ENCODE measurements at regions not wholly inside any gene's neighbourhood (a gene's known extent, or its start where the extent isn't known, plus 50 kb on each side); places are given as distances from the start of the nearest gene placed in this dataset.

DNA sequence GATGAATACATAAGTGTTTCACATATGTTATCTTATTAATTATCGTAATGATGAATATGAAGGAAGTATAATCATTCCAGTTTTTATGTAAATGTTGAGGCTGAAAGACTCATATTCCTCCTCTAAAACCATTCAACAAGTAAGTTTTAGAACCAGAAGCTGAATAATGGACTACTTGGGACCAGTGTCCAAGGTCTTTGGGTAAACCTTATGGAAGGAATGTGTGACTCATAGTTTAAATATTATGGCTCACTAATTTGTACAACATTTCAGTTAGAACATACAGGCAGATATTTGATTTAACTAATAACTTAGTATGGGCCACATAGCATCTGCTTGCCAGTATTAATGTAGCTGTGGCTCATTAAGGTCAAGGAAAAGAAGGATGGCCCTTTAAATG is 209.6 kb downstream of the TFAP2B start:
- no peaks in the 10 kb centered on the region for H3K9me3 ChIP-seq (ENCODE audit: control insufficient read depth, insufficient read depth, low read depth, low read length)

DNA sequence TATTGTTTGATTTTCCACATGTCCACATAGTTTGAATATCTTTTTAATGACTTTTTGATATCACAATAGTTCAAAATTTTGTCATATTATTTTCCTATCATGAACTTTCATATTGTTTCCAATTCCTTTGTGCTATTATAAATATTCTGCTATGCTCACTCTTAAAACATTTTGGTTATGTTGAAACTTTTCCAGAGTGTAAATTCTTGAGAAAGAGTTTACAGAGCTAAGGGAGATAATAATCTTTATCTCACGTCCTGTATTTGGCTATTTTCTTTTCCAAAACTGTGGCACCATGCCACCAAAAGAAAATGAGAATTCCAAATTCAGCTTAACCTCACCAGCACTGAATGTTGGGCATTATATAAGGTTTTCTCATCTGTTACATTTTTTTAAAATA is 210.9 kb downstream of the TFAP2B start:
- H3K36me3 ChIP-seq (ENCODE audit: control insufficient read depth in 2 of 2, insufficient read depth in 1 of 2, low read length in 2 of 2): no peaks in the 10 kb centered on the region
- H3K4me1 ChIP-seq (ENCODE audit: control insufficient read depth, insufficient read depth, low read length): no peaks in the 10 kb centered on the region
- CTCF ChIA-PET: no interaction called here
- POLR2A ChIA-PET: no interaction called here
- H3K9me3 ChIP-seq (ENCODE audit: control insufficient read depth, insufficient read depth, low read depth, low read length): no peaks in the 10 kb centered on the region
- H3K4me3 ChIP-seq (ENCODE audit: low read depth, low read length): no peak overlapping the region
- H3K27ac ChIP-seq (ENCODE audit: extremely low read depth, low read depth, low read length): no peak overlapping the region
- TF ChIP-seq KLF7 (tag by site-specific recombination; IDR thresholded peaks at IDR 0.05; ENCODE audit: borderline replicate concordance) (no peak), PRDM1 (tag by site-specific recombination; IDR thresholded peaks at IDR 0.05) (no peak), GLI2 (tag by site-specific recombination; IDR thresholded peaks at IDR 0.05; ENCODE audit: borderline replicate concordance, low read depth) (no peak), ZNF529 (tag by site-specific recombination; IDR thresholded peaks at IDR 0.05; ENCODE audit: insufficient replicate concordance) (no peak), GLIS1 (tag by site-specific recombination; IDR thresholded peaks at IDR 0.05) (no peak), ZNF214 (tag by site-specific recombination; IDR thresholded peaks at IDR 0.05; ENCODE audit: borderline replicate concordance) (no peak), ZNF157 (tag by site-specific recombination; IDR thresholded peaks at IDR 0.05) (no peak), OVOL3 (tag by site-specific recombination; IDR thresholded peaks at IDR 0.05) (no peak), GLI4 (tag by site-specific recombination; IDR thresholded peaks at IDR 0.05) (no peak), ZNF423 (tag by site-specific recombination; IDR thresholded peaks at IDR 0.05) (no peak), ZNF544 (tag by site-specific recombination; IDR thresholded peaks at IDR 0.05) (no peak)
- TF ChIP-seq, protein P1, sequence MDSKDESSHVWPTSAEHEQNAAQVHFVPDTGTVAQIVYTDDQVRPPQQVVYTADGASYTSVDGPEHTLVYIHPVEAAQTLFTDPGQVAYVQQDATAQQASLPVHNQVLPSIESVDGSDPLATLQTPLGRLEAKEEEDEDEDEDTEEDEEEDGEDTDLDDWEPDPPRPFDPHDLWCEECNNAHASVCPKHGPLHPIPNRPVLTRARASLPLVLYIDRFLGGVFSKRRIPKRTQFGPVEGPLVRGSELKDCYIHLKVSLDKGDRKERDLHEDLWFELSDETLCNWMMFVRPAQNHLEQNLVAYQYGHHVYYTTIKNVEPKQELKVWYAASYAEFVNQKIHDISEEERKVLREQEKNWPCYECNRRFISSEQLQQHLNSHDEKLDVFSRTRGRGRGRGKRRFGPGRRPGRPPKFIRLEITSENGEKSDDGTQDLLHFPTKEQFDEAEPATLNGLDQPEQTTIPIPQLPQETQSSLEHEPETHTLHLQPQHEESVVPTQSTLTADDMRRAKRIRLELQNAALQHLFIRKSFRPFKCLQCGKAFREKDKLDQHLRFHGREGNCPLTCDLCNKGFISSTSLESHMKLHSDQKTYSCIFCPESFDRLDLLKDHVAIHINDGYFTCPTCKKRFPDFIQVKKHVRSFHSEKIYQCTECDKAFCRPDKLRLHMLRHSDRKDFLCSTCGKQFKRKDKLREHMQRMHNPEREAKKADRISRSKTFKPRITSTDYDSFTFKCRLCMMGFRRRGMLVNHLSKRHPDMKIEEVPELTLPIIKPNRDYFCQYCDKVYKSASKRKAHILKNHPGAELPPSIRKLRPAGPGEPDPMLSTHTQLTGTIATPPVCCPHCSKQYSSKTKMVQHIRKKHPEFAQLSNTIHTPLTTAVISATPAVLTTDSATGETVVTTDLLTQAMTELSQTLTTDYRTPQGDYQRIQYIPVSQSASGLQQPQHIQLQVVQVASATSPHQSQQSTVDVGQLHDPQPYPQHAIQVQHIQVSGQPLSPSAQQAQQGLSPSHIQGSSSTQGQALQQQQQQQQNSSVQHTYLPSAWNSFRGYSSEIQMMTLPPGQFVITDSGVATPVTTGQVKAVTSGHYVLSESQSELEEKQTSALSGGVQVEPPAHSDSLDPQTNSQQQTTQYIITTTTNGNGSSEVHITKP (tag by site-specific recombination; IDR thresholded peaks at IDR 0.05): no peak
- TF ChIP-seq, protein P2, sequence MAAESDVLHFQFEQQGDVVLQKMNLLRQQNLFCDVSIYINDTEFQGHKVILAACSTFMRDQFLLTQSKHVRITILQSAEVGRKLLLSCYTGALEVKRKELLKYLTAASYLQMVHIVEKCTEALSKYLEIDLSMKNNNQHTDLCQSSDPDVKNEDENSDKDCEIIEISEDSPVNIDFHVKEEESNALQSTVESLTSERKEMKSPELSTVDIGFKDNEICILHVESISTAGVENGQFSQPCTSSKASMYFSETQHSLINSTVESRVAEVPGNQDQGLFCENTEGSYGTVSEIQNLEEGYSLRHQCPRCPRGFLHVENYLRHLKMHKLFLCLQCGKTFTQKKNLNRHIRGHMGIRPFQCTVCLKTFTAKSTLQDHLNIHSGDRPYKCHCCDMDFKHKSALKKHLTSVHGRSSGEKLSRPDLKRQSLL (tag by site-specific recombination; IDR thresholded peaks at IDR 0.05): no peak
- TF ChIP-seq, protein P3, sequence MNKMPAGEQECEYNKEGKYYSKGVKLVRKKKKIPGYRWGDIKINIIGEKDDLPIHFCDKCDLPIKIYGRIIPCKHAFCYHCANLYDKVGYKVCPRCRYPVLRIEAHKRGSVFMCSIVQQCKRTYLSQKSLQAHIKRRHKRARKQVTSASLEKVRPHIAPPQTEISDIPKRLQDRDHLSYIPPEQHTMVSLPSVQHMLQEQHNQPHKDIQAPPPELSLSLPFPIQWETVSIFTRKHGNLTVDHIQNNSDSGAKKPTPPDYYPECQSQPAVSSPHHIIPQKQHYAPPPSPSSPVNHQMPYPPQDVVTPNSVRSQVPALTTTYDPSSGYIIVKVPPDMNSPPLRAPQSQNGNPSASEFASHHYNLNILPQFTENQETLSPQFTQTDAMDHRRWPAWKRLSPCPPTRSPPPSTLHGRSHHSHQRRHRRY (tag by site-specific recombination; IDR thresholded peaks at IDR 0.05): no peak

More for the DNA sequence above, 209.6 kb downstream of the TFAP2B start:
- TF ChIP-seq TRIM28 (IDR thresholded peaks at IDR 0.05; ENCODE audit: borderline replicate concordance, low read length): no peak
- TF ChIP-seq, protein P4, sequence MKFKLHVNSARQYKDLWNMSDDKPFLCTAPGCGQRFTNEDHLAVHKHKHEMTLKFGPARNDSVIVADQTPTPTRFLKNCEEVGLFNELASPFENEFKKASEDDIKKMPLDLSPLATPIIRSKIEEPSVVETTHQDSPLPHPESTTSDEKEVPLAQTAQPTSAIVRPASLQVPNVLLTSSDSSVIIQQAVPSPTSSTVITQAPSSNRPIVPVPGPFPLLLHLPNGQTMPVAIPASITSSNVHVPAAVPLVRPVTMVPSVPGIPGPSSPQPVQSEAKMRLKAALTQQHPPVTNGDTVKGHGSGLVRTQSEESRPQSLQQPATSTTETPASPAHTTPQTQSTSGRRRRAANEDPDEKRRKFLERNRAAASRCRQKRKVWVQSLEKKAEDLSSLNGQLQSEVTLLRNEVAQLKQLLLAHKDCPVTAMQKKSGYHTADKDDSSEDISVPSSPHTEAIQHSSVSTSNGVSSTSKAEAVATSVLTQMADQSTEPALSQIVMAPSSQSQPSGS (tag by site-specific recombination; IDR thresholded peaks at IDR 0.05; ENCODE audit: low read depth): no peak
- TF ChIP-seq ZNF558 (tag by site-specific recombination; IDR thresholded peaks at IDR 0.05): no peak
- no peak for TF ChIP-seq ZNF423 (tag by site-specific recombination; IDR thresholded peaks at IDR 0.05)
- TF ChIP-seq ZNF324 (tag by site-specific recombination; IDR thresholded peaks at IDR 0.05): no peak
- TF ChIP-seq ZFHX2 (tag by site-specific recombination; conservative IDR thresholded peaks at IDR 0.05): no peak
- TF ChIP-seq ZNF138 (tag by site-specific recombination; IDR thresholded peaks at IDR 0.05; ENCODE audit: borderline replicate concordance): no peak
- TF ChIP-seq ZEB2 (tag by site-specific recombination; IDR thresholded peaks at IDR 0.05): no peak
- no peak for TF ChIP-seq ZNF654 (tag by site-specific recombination; IDR thresholded peaks at IDR 0.05; ENCODE audit: low read depth)
- no peak for TF ChIP-seq GLIS1 (tag by site-specific recombination; IDR thresholded peaks at IDR 0.05)
- TF ChIP-seq, protein P5, sequence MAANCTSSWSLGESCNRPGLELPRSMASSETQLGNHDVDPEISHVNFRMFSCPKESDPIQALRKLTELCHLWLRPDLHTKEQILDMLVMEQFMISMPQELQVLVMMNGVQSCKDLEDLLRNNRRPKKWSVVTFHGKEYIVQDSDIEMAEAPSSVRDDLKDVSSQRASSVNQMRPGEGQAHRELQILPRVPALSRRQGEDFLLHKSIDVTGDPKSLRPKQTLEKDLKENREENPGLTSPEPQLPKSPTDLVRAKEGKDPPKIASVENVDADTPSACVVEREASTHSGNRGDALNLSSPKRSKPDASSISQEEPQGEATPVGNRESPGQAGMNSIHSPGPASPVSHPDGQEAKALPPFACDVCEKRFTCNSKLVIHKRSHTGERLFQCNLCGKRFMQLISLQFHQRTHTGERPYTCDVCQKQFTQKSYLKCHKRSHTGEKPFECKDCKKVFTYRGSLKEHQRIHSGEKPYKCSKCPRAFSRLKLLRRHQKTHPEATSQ (tag by site-specific recombination; IDR thresholded peaks at IDR 0.05): no peak
- TF ChIP-seq, protein P6, sequence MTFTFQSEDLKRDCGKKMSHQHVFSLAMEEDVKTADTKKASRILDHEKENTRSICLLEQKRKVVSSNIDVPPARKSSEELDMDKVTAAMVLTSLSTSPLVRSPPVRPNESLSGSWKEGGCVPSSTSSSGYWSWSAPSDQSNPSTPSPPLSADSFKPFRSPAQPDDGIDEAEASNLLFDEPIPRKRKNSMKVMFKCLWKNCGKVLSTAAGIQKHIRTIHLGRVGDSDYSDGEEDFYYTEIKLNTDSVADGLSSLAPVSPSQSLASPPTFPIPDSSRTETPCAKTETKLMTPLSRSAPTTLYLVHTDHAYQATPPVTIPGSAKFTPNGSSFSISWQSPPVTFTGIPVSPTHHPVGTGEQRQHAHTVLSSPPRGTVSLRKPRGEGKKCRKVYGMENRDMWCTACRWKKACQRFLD (tag by site-specific recombination; IDR thresholded peaks at IDR 0.05): no peak
- TF ChIP-seq ZNF561 (tag by site-specific recombination; IDR thresholded peaks at IDR 0.05; ENCODE audit: borderline replicate concordance): no peak
- no peak for TF ChIP-seq ZNF354C (tag by site-specific recombination; IDR thresholded peaks at IDR 0.05; ENCODE audit: borderline replicate concordance, low read depth)
- TF ChIP-seq SCRT2 (tag by site-specific recombination; IDR thresholded peaks at IDR 0.05): no peak
- no peak for TF ChIP-seq ZNF112 (tag by site-specific recombination; IDR thresholded peaks at IDR 0.05)
- Histone ChIP-seq H3K4me3 (ENCODE audit: low read depth, low read length) (no peak overlapping the region), H3K27ac (ENCODE audit: extremely low read depth, low read depth, low read length) (no peak overlapping the region), H3K4me1 (ENCODE audit: control insufficient read depth, insufficient read depth, low read length) (no peaks in the 10 kb centered on the region), H3K36me3 (ENCODE audit: control insufficient read depth in 2 of 2, insufficient read depth in 1 of 2, low read length in 2 of 2) (no peaks in the 10 kb centered on the region)
- ChIA-PET POLR2A (no interaction called here), CTCF (interaction anchor here (0.9 kb wide), 1 partner anchor 73 kb away, joined by 3 read pairs; no protein-coding TSS in a partner anchor)

Measured in HEK293 (cell line).